ENCODE measurements at regions not wholly inside any gene's neighbourhood (a gene's known extent, or its start where the extent isn't known, plus 50 kb on each side); places are given as distances from the start of the nearest gene placed in this dataset.
"Not testable (repeated sequence)": the region's sequence is repeated elsewhere in the genome, so short reads cannot be mapped to it uniquely, and the experiment has no call there.

GRCh38 chr2:204161886-204162285 is 225.3 kb downstream of the ICOS start:
- DNase-seq (ENCODE audit: missing footprints): no peak
- intact Hi-C loops (cut with DNase I): no loop called here
- no peak for ATAC-seq

GRCh38 chr2:204166961-204167360 is 230.4 kb downstream of the ICOS start:
- intact Hi-C loops (cut with DNase I): no loop called here
- ATAC-seq (no peak), DNase-seq (ENCODE audit: missing footprints) (no peak)

- ATAC-seq; DNase-seq (ENCODE audit: missing footprints); intact Hi-C loops (cut with DNase I): not testable (repeated sequence)
Observed at GRCh38 chr2:204167670-204168069, 231.1 kb downstream of the ICOS start.

GRCh38 chr2:204170411-204170810 is 233.8 kb downstream of the ICOS start:
- ATAC-seq (no peak), DNase-seq (ENCODE audit: missing footprints) (no peak)
- intact Hi-C loops (cut with DNase I): loop anchor here (2.0 kb wide), 1 partner anchor 16 kb away; no protein-coding TSS in a partner anchor

- intact Hi-C loops (cut with DNase I): loop anchor here (2.0 kb wide), 1 partner anchor 17 kb away; no protein-coding TSS in a partner anchor
- DNase-seq (ENCODE audit: missing footprints) (no peak), ATAC-seq (no peak)
Observed at GRCh38 chr2:204171432-204172144, 235.0 kb downstream of the ICOS start.

GRCh38 chr2:204172145-204172600 is 235.6 kb downstream of the ICOS start:
- no peak for ATAC-seq
- intact Hi-C loops (cut with DNase I): no loop called here
- DNase-seq (ENCODE audit: missing footprints): no peak

- intact Hi-C loops (cut with DNase I): no loop called here
Observed at GRCh38 chr2:204174034-204174433, 237.5 kb downstream of the ICOS start.

GRCh38 chr2:204175552-204176271 is 239.1 kb downstream of the ICOS start:
- no peak for DNase-seq (ENCODE audit: missing footprints)
- no peak for ATAC-seq
- intact Hi-C loops (cut with DNase I): no loop called here

More at GRCh38 chr2:204174034-204174433, 237.5 kb downstream of the ICOS start:
- DNase-seq (ENCODE audit: missing footprints): no peak
- ATAC-seq: no peak

GRCh38 chr2:204176306-204176705 is 239.7 kb downstream of the ICOS start:
- intact Hi-C loops (cut with DNase I): no loop called here
- DNase-seq (ENCODE audit: missing footprints) (no peak), ATAC-seq (no peak)

- ATAC-seq (no peak), DNase-seq (ENCODE audit: missing footprints) (no peak)
- intact Hi-C loops (cut with DNase I): loop anchor here (1.0 kb wide), 1 partner anchor 32 kb away; no protein-coding TSS in a partner anchor
Observed at GRCh38 chr2:204177251-204177976, 240.9 kb downstream of the ICOS start.

GRCh38 chr2:204177977-204178522 is 241.5 kb downstream of the ICOS start:
- DNase-seq (ENCODE audit: missing footprints) (no peak), ATAC-seq (peak; percentile 56)
- intact Hi-C loops (cut with DNase I): loop anchor here (1.0 kb wide), 2 partner anchors 33 to 70 kb away; no protein-coding TSS in a partner anchor

- intact Hi-C loops (cut with DNase I): no loop called here
- DNase-seq (ENCODE audit: missing footprints): no peak
- ATAC-seq: no peak
Observed at GRCh38 chr2:204180649-204181048, 244.1 kb downstream of the ICOS start.

- no peak for DNase-seq (ENCODE audit: missing footprints)
- ATAC-seq: no peak
- intact Hi-C loops (cut with DNase I): no loop called here
Observed at GRCh38 chr2:204183608-204184007, 247.0 kb downstream of the ICOS start.

GRCh38 chr2:204184226-204184625 is 247.7 kb downstream of the ICOS start:
- ATAC-seq: no peak
- intact Hi-C loops (cut with DNase I): no loop called here
- no peak for DNase-seq (ENCODE audit: missing footprints)

GRCh38 chr2:204187229-204188083 is 250.9 kb downstream of the ICOS start:
- DNase-seq (ENCODE audit: missing footprints) (no peak), ATAC-seq (no peak)
- intact Hi-C loops (cut with DNase I): no loop called here

- DNase-seq (ENCODE audit: missing footprints): no peak
- no peak for ATAC-seq
- intact Hi-C loops (cut with DNase I): no loop called here
Observed at GRCh38 chr2:204191574-204191973, 255.0 kb downstream of the ICOS start.

- ATAC-seq: no peak
- DNase-seq (ENCODE audit: missing footprints): no peak
- intact Hi-C loops (cut with DNase I): no loop called here
Observed at GRCh38 chr2:204195498-204195897, 258.9 kb downstream of the ICOS start.

- ATAC-seq (no peak), DNase-seq (ENCODE audit: missing footprints) (no peak)
- intact Hi-C loops (cut with DNase I): no loop called here
Observed at GRCh38 chr2:204197336-204198005, 260.9 kb downstream of the ICOS start.
